ENCODE measurements at regions not wholly inside any gene's neighbourhood (a gene's known extent, or its start where the extent isn't known, plus 50 kb on each side); places are given as distances from the start of the nearest gene placed in this dataset.

DNA sequence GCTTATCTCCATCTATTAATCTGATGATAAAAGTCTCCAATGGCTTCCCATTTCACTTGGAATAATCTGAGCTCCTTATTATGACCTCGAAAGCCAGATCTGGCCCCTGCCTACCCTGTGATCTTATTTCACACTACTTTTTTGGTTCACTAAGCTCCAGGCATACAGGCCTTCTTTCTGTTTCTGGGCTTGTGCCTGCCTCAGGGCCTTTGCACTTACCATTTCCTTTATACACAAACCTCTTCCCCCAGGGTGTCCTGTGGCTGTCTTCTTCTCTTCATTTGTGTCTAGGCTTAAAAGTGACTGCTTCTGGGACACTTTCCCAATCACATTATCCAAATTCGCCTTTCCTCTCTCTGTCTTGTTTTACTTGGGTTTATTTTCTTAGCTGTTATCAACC lies 478.8 kb downstream of the LRIG3 start:
- TF ChIP-seq, protein P1, sequence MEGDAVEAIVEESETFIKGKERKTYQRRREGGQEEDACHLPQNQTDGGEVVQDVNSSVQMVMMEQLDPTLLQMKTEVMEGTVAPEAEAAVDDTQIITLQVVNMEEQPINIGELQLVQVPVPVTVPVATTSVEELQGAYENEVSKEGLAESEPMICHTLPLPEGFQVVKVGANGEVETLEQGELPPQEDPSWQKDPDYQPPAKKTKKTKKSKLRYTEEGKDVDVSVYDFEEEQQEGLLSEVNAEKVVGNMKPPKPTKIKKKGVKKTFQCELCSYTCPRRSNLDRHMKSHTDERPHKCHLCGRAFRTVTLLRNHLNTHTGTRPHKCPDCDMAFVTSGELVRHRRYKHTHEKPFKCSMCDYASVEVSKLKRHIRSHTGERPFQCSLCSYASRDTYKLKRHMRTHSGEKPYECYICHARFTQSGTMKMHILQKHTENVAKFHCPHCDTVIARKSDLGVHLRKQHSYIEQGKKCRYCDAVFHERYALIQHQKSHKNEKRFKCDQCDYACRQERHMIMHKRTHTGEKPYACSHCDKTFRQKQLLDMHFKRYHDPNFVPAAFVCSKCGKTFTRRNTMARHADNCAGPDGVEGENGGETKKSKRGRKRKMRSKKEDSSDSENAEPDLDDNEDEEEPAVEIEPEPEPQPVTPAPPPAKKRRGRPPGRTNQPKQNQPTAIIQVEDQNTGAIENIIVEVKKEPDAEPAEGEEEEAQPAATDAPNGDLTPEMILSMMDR (IDR thresholded peaks at IDR 0.05; ENCODE audit: insufficient read depth, low read length), result no peak
- TF ChIP-seq, protein P2, sequence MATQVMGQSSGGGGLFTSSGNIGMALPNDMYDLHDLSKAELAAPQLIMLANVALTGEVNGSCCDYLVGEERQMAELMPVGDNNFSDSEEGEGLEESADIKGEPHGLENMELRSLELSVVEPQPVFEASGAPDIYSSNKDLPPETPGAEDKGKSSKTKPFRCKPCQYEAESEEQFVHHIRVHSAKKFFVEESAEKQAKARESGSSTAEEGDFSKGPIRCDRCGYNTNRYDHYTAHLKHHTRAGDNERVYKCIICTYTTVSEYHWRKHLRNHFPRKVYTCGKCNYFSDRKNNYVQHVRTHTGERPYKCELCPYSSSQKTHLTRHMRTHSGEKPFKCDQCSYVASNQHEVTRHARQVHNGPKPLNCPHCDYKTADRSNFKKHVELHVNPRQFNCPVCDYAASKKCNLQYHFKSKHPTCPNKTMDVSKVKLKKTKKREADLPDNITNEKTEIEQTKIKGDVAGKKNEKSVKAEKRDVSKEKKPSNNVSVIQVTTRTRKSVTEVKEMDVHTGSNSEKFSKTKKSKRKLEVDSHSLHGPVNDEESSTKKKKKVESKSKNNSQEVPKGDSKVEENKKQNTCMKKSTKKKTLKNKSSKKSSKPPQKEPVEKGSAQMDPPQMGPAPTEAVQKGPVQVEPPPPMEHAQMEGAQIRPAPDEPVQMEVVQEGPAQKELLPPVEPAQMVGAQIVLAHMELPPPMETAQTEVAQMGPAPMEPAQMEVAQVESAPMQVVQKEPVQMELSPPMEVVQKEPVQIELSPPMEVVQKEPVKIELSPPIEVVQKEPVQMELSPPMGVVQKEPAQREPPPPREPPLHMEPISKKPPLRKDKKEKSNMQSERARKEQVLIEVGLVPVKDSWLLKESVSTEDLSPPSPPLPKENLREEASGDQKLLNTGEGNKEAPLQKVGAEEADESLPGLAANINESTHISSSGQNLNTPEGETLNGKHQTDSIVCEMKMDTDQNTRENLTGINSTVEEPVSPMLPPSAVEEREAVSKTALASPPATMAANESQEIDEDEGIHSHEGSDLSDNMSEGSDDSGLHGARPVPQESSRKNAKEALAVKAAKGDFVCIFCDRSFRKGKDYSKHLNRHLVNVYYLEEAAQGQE (IDR thresholded peaks at IDR 0.05; ENCODE audit: insufficient replicate concordance, low read depth), result no peak

Measured in HL-60 (cell line).